K562 (cell line): ENCODE measurements at regions not wholly inside any gene's neighbourhood (a gene's known extent, or its start where the extent isn't known, plus 50 kb on each side); places are given as distances from the start of the nearest gene placed in this dataset.

Experiments
- ARHGAP35 ChIP-seq: fragments of 450-650 bp; IDR thresholded peaks from 2 replicates; pipeline ENCODE4 v1.6.1; 2018; ENCODE audit not compliant: partially characterized antibody
- FOXM1 ChIP-seq, 2 experiments: fragments of 450-650 bp in 1 of 2; sonication (generic) in 1 of 2; formaldehyde crosslinking in 1 of 2; IDR thresholded peaks; 2 replicates each; pipeline versions ENCODE4 v1.6.1 to v1.9.0; 2017 to 2022; ENCODE audit warnings: low read depth in 2 of 2, mild to moderate bottlenecking in 2 of 2, missing genetic modification reagents in 1 of 2, moderate library complexity in 1 of 2
- GTF2E2 ChIP-seq: fragments of 200-800 bp; sonication (Bioruptor generic); IDR thresholded peaks from 2 replicates; pipeline ENCODE4 v1.6.1; 2016; ENCODE audit warnings: missing genetic modification characterization, missing compliant biosample characterization
- HCFC1 ChIP-seq: IDR thresholded peaks from 2 replicates; pipeline ENCODE4 v1.6.1; 2012; ENCODE audit warnings: low read depth, low read length, improper control_type of control experiment
- MEF2D ChIP-seq: conservative IDR thresholded peaks from 2 replicates; pipeline ENCODE4 v1.6.1; 2016; ENCODE audit warnings: low read depth, missing genetic modification characterization, missing compliant biosample characterization
- RERE ChIP-seq: sonication (generic); formaldehyde crosslinking; IDR thresholded peaks from 2 replicates; pipeline ENCODE4 v1.8.0; 2023; ENCODE audit warnings: missing genetic modification reagents, mild to moderate bottlenecking, borderline replicate concordance
- TAF1 ChIP-seq: IDR thresholded peaks from 2 replicates; pipeline ENCODE4 v1.6.1; 2011; ENCODE audit warnings: mild to moderate bottlenecking, low read length, moderate library complexity; ENCODE audit not compliant: insufficient read depth, control insufficient read depth, severe bottlenecking; ENCODE audit errors: extremely low read depth
- TSC22D4 ChIP-seq: fragments of 450-650 bp; IDR thresholded peaks from 2 replicates; pipeline ENCODE4 v1.6.1; 2016; ENCODE audit warnings: missing genetic modification characterization, missing biosample characterization, control low read depth
- USF1 ChIP-seq: sonication (generic); formaldehyde crosslinking; IDR thresholded peaks from 2 replicates; pipeline ENCODE4 v1.9.0; 2022; ENCODE audit warnings: mild to moderate bottlenecking, missing genetic modification reagents
- ZBTB40 ChIP-seq, 2 experiments: fragments of 450-650 bp in 1 of 2; sonication (generic) in 1 of 2; formaldehyde crosslinking in 1 of 2; IDR thresholded peaks; 2 replicates each; pipeline versions ENCODE4 v1.7.1 to v1.9.0; 2016 to 2022; ENCODE audit warnings: inconsistent platforms in 1 of 2, mild to moderate bottlenecking in 1 of 2, missing genetic modification reagents in 1 of 2
- ZNF77 ChIP-seq: fragments of 250-450 bp; sonication (Bioruptor Pico); IDR thresholded peaks from 2 replicates; pipeline ENCODE4 v1.5.0; 2020

- TF ChIP-seq ZBTB40 (IDR thresholded peaks at IDR 0.05) (no peak), ZBTB40 (CRISPR knock-in tag; IDR thresholded peaks at IDR 0.05) (no peak), TAF1 (no peak), RERE (CRISPR knock-in tag) (no peak), ZNF77 (CRISPR knock-in tag) (no peak), FOXM1 (IDR thresholded peaks at IDR 0.05; ENCODE audit: low read depth) (no peak), FOXM1 (CRISPR knock-in tag; IDR thresholded peaks at IDR 0.05; ENCODE audit: low read depth) (no peak), MEF2D (tag) (no peak), GTF2E2 (tag) (peak; percentile 5; the same call in 1 of the 2 replicates), HCFC1 (no peak), USF1 (no peak), ARHGAP35 (no peak), TSC22D4 (tag) (no peak)
Observed at GRCh38 chr6:146874278-146875018, 275.7 kb downstream of the ADGB start (continued).
